DMS79 (cell line): ENCODE measurements at regions not wholly inside any gene's neighbourhood (a gene's known extent, or its start where the extent isn't known, plus 50 kb on each side); places are given as distances from the start of the nearest gene placed in this dataset.
"Not testable (repeated sequence)": the region's sequence is repeated elsewhere in the genome, so short reads cannot be mapped to it uniquely, and the experiment has no call there.

Experiments
- DNase-seq: peaks from one replicate; lab custom pipeline; 2025; lab: John Stamatoyannopoulos, UW

GRCh38 chr20:7790189-7790588 is 150.1 kb downstream of the HAO1 start:
- DNase-seq = peak; percentile 43

GRCh38 chr20:7792150-7792869 is 147.9 kb downstream of the HAO1 start:
- DNase-seq = no peak

- DNase-seq = no peak
These were observed 142.1 kb downstream of the HAO1 start for GRCh38 chr20:7798176-7798575.

- no peak for DNase-seq
These were observed 140.4 kb downstream of the HAO1 start for GRCh38 chr20:7799862-7800261.

DNA sequence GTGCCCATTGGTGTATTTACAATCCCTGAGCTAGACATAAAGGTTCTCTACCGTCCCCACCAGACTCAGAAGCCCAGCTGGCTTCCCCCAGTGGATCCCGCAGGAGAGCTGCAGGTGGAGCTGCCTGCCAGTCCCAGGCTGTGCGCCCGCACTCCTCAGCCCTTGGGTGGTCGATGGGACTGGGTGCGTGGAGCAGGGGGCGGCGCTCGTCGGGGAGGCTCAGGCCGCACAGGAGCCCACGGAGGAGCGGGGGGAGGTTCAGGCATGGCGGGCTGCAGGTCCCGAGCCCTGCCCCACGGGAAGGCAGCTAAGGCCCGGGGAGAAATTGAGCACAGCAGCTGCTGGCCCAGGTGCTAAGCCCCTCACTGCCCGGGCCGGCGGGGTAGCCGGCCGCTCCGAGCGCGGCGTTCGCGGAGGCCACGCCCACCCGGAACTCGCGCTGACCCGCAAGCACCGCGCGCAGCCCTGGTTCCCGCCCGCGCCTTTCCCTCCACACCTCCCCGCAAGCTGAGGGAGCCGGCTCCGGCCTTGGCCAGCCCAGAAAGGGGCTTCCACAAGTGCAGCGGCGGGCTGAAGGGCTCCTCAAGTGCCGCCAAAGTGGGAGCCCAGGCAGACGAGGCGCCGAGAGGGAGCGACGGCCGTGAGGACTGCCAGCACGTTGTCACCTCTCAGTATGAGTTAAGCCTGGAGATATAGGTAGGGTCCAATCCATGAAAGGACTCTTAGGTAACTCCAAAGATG is 136.7 kb downstream of the HAO1 start:
- not testable (repeated sequence) for DNase-seq

DNA sequence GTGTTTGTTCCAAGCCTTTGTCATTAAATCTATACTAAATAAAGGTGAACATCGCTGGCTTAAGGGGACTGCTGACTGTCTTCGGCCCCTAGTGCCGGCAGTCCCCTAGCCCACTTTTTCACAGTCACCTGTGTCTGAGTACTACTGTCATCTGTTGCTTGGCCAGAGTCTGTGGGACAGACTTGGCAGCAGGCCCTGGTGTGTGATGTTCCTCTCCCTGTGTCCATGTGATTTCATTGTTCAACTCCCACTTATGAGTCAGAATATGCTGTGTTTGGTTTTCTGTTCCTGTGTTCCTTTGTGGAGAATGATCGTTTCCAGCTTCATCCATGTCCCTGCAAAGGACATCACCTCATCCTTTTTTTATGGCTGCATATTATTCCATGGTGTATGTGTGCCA is 133.4 kb downstream of the HAO1 start:
- DNase-seq = no peak

- no peak for DNase-seq
These were observed 123.0 kb downstream of the HAO1 start for GRCh38 chr20:7817286-7817685.

GRCh38 chr20:7818477-7818876 is 121.8 kb downstream of the HAO1 start:
- no peak for DNase-seq

GRCh38 chr20:7820897-7821296 is 119.4 kb downstream of the HAO1 start:
- no peak for DNase-seq

GRCh38 chr20:7822772-7823171 is 117.5 kb downstream of the HAO1 start:
- DNase-seq = no peak

- no peak for DNase-seq
These were observed 111.8 kb downstream of the HAO1 start for GRCh38 chr20:7828437-7828836.

- DNase-seq = no peak
These were observed 111.2 kb downstream of the HAO1 start for GRCh38 chr20:7829031-7829430.

DNA sequence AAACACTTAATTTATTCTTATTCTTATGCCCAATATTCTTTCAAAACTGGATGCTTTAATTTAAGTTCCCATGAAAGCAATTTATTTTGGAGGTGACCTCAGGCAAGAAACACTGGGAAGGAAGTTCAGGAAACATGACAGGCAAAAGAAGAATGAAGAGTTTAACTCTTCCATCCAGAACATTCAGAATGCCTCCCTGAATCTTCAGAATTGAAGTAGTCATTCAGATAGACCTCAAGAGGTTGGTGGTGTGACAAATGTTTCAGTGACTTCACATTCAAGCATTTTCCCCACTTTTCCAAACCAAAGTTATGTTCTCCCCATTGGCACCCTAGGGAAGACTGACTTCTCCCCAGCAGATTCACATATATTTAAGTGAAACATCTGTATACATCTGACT is 110.5 kb downstream of the HAO1 start:
- DNase-seq = no peak
